KMS-11 (cell line): ENCODE measurements at regions not wholly inside any gene's neighbourhood (a gene's known extent, or its start where the extent isn't known, plus 50 kb on each side); places are given as distances from the start of the nearest gene placed in this dataset.

Experiments
- H2AFZ ChIP-seq: fragments of 200-600 bp; sonication (generic); 2 replicates; pipeline ENCODE4 v1.6.1; 2016; ENCODE audit warnings: antibody characterized with exemption, mixed run types, low read depth
- H3K27ac ChIP-seq: fragments of 200-600 bp; sonication (generic); 2 replicates; pipeline ENCODE4 v1.6.1; 2016; ENCODE audit warnings: mild to moderate bottlenecking, mixed run types
- H3K27me3 ChIP-seq: fragments of 200-600 bp; sonication (generic); 2 replicates; pipeline ENCODE4 v1.6.1; 2017; ENCODE audit warnings: mild to moderate bottlenecking, low read depth, mixed run types, moderate library complexity; ENCODE audit not compliant: insufficient read depth
- H3K36me3 ChIP-seq: fragments of 200-600 bp; sonication (generic); 2 replicates; pipeline ENCODE4 v1.6.1; 2017; ENCODE audit warnings: mild to moderate bottlenecking, mixed run types; ENCODE audit not compliant: insufficient read depth
- H3K4me1 ChIP-seq: fragments of 200-600 bp; sonication (generic); 2 replicates; pipeline ENCODE4 v1.6.1; 2016; ENCODE audit warnings: mild to moderate bottlenecking, low read depth, mixed run types; ENCODE audit not compliant: poor library complexity, severe bottlenecking
- H3K4me2 ChIP-seq: fragments of 200-600 bp; sonication (generic); 2 replicates; pipeline ENCODE4 v1.7.0; 2016; ENCODE audit warnings: mild to moderate bottlenecking, mixed run types
- H3K4me3 ChIP-seq: fragments of 200-600 bp; sonication (generic); IDR thresholded peaks from 2 replicates; pipeline ENCODE4 v1.6.1; 2017; ENCODE audit warnings: low read depth, low read length, mixed read lengths; ENCODE audit not compliant: insufficient read depth
- H3K79me2 ChIP-seq: fragments of 200-600 bp; sonication (generic); 2 replicates; pipeline ENCODE4 v1.6.1; 2016; ENCODE audit warnings: low read depth, mixed run types; ENCODE audit not compliant: insufficient read depth
- H3K9ac ChIP-seq: fragments of 200-600 bp; sonication (generic); 2 replicates; pipeline ENCODE4 v1.6.1; 2016; ENCODE audit warnings: mild to moderate bottlenecking, mixed run types
- H4K20me1 ChIP-seq: fragments of 200-600 bp; sonication (generic); 2 replicates; pipeline ENCODE4 v1.6.1; 2016; ENCODE audit warnings: mild to moderate bottlenecking, mixed run types; ENCODE audit not compliant: insufficient read depth
- CTCF ChIP-seq: fragments of 200-600 bp; sonication (generic); conservative IDR thresholded peaks from 2 replicates; pipeline ENCODE4 v1.6.1; 2017; ENCODE audit warnings: low read depth, mild to moderate bottlenecking, antibody characterized with exemption, low read length, moderate library complexity, mixed read lengths

GRCh38 chr10:55852900-55853299, 508.2 kb downstream of the ZWINT start:
- H3K4me3 ChIP-seq: no peak overlapping the region
- H3K27me3 ChIP-seq: no peaks in the 10 kb centered on the region
- H4K20me1 ChIP-seq: no peaks in the 10 kb centered on the region
- no peak overlapping the region for H3K9ac ChIP-seq
- no peaks in the 10 kb centered on the region for H3K4me1 ChIP-seq
- no peak overlapping the region for H3K27ac ChIP-seq
- H3K36me3 ChIP-seq: no peaks in the 10 kb centered on the region
- H3K79me2 ChIP-seq: no peaks in the 10 kb centered on the region
- TF ChIP-seq CTCF: no peak
- no peak overlapping the region for H2AFZ ChIP-seq
- H3K4me2 ChIP-seq: no peak overlapping the region

GRCh38 chr10:55837273-55837672, 523.8 kb downstream of the ZWINT start:
- no peak overlapping the region for H3K4me3 ChIP-seq
- no peaks in the 10 kb centered on the region for H3K27me3 ChIP-seq
- H2AFZ ChIP-seq: no peak overlapping the region
- H4K20me1 ChIP-seq: no peaks in the 10 kb centered on the region
- H3K79me2 ChIP-seq: no peaks in the 10 kb centered on the region
- H3K9ac ChIP-seq: no peak overlapping the region
- no peaks in the 10 kb centered on the region for H3K4me1 ChIP-seq
- no peak for TF ChIP-seq CTCF
- H3K4me2 ChIP-seq: no peak overlapping the region
- no peaks in the 10 kb centered on the region for H3K36me3 ChIP-seq
- H3K27ac ChIP-seq: no peak overlapping the region

GRCh38 chr10:55822096-55822495, 539.0 kb downstream of the ZWINT start:
- no peaks in the 10 kb centered on the region for H4K20me1 ChIP-seq
- H2AFZ ChIP-seq: no peak overlapping the region
- no peaks in the 10 kb centered on the region for H3K27me3 ChIP-seq
- no peak overlapping the region for H3K4me2 ChIP-seq
- H3K9ac ChIP-seq: no peak overlapping the region
- H3K27ac ChIP-seq: no peak overlapping the region
- H3K79me2 ChIP-seq: no peaks in the 10 kb centered on the region
- H3K4me3 ChIP-seq: no peak overlapping the region
- H3K36me3 ChIP-seq: no peaks in the 10 kb centered on the region
- H3K4me1 ChIP-seq: no peaks in the 10 kb centered on the region
- no peak for TF ChIP-seq CTCF

- Histone ChIP-seq H3K9ac (no peak overlapping the region), H3K27ac (no peak overlapping the region), H3K4me2 (no peak overlapping the region), H3K36me3 (no peaks in the 10 kb centered on the region), H3K4me3 (no peak overlapping the region), H2AFZ (no peak overlapping the region), H3K79me2 (no peaks in the 10 kb centered on the region), H3K4me1 (no peaks in the 10 kb centered on the region), H4K20me1 (no peaks in the 10 kb centered on the region), H3K27me3 (no peaks in the 10 kb centered on the region)
- TF ChIP-seq CTCF: no peak
Measured at GRCh38 chr10:55820478-55820877, 540.6 kb downstream of the ZWINT start.

- Histone ChIP-seq H3K4me3 (no peak overlapping the region), H3K9ac (no peak overlapping the region), H3K4me1 (no peaks in the 10 kb centered on the region), H3K27me3 (no peaks in the 10 kb centered on the region), H3K27ac (no peak overlapping the region), H3K79me2 (no peaks in the 10 kb centered on the region), H4K20me1 (no peaks in the 10 kb centered on the region), H3K36me3 (no peaks in the 10 kb centered on the region), H2AFZ (no peak overlapping the region), H3K4me2 (no peak overlapping the region)
- no peak for TF ChIP-seq CTCF
Measured at GRCh38 chr10:55820071-55820470, 541.0 kb downstream of the ZWINT start.
